GM19043 (cell line): ENCODE measurements at regions not wholly inside any gene's neighbourhood (a gene's known extent, or its start where the extent isn't known, plus 50 kb on each side); places are given as distances from the start of the nearest gene placed in this dataset.

Experiments
- ATAC-seq: cut with Tn5 transposase; IDR thresholded peaks from one replicate; pipeline ENCODE4 v1.9.1; 2021; ENCODE audit warnings: low read depth; ENCODE audit not compliant: unreplicated experiment

GRCh38 chr2:22737144-22737543, 647.8 kb upstream of the KLHL29 start:
- no peak for ATAC-seq

GRCh38 chr2:22741216-22741615, 643.8 kb upstream of the KLHL29 start:
- no peak for ATAC-seq

GRCh38 chr2:22748909-22749308, 636.1 kb upstream of the KLHL29 start:
- no peak for ATAC-seq

GRCh38 chr2:22753476-22753875, 631.5 kb upstream of the KLHL29 start:
- ATAC-seq = no peak

DNA sequence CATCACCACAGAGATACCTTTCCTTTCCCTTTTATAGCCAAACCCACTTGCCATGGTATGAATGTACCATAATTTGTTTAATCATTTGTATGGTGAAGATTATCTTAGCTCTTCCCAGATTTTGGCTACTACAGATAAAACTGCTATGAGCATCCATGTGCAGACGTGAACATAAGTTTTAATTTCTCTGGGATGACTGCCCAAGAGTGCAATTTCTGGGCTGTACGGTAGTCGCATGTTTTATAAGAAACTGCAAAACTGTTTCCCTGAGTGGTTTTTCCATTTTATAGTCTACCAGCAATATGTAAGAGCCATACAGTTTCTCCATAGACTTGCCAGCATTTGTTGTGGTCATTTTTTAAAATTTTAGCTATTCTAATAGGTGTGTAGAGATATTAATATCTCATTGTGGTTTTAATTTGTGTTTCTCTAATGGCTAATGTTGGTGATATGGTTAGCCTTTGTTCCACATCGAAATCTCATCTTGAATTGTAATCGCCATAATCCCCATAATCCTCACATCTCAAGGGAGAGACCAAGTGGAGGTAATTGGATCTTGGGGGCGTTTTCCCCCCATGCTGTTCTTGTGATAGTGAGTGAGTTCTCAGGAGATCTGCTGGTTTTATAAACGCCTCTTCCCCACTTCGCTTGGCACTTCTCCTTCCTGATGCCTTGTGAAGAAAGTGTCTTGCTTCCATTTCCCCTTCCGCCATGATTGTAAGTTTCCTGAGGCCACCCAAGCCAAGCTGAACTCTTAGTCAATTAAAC, 628.5 kb upstream of the KLHL29 start:
- ATAC-seq = no peak

- ATAC-seq = no peak
These were observed 615.5 kb upstream of the KLHL29 start for GRCh38 chr2:22769497-22769896.

DNA sequence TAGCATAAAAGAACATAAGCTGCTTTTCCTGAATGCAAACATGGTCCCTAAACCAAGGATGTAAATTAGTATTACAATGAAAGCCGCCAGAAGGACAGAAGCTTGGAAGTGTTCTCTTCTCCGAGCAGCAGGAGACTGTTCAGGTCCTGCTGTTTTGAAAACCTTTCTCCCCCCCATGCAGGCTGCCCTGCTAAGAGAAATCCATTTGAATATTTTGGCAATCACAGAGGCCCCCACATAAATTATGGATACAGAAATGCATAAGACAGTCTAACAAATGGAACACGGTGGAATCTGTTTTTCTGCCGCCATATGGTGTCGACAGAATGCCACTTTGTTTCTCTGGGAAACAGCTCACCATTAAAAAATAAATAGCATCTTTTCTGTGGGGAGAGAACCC, 600.4 kb upstream of the KLHL29 start:
- no peak for ATAC-seq

- ATAC-seq = no peak
These were observed 598.2 kb upstream of the KLHL29 start for GRCh38 chr2:22786817-22787216.

- ATAC-seq = no peak
These were observed 597.2 kb upstream of the KLHL29 start for GRCh38 chr2:22787745-22788144.

DNA sequence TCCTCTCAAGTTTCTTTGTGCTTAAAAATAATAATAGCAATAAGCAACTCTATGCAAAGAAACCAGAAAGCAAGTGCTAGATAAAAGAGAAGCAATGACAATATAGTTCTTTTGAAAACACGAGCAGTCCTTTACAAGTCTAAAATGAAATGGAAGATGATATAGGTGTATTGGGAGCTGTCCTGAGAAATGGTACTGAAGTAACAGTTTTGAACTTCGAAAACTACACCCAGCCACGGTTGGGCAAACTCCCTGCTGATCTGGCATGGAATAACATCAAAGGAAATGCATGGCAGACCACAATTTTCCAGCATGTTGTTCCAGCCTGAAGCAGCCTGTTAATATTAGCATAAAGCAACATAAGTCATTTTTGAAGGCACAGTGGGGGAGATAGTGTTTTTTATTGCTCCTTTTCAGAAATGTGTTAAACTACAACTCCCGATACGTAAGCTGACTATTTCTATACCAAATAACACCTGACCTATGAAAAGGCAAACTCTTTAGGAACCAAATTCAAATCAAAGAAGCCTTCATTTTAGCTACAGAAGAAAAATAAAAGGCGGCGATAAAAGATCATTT, 596.1 kb upstream of the KLHL29 start:
- ATAC-seq = no peak

GRCh38 chr2:22795287-22795866, 589.6 kb upstream of the KLHL29 start:
- ATAC-seq = no peak

- no peak for ATAC-seq
These were observed 586.6 kb upstream of the KLHL29 start for GRCh38 chr2:22798386-22798785.

- ATAC-seq = no peak
These were observed 584.6 kb upstream of the KLHL29 start for GRCh38 chr2:22800412-22800811.

DNA sequence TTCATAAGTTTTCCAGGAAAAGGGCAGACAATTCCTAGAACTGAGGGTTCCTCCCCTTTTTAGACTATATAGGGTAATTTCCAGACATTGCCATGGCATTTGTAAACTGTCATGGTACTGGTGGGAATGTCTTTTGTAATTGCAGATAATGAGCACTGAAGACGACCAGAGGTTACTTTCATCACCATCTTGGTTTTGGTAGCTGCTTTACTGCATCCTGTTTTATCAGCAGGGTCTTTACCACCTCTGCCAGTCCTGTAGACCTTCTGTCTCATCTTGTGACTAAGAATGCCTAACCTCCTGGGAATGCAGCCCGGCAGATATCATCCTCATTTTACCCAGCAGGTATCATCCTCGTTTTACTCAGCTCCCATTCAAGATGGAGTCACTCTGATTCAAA, 583.9 kb upstream of the KLHL29 start:
- ATAC-seq = no peak

DNA sequence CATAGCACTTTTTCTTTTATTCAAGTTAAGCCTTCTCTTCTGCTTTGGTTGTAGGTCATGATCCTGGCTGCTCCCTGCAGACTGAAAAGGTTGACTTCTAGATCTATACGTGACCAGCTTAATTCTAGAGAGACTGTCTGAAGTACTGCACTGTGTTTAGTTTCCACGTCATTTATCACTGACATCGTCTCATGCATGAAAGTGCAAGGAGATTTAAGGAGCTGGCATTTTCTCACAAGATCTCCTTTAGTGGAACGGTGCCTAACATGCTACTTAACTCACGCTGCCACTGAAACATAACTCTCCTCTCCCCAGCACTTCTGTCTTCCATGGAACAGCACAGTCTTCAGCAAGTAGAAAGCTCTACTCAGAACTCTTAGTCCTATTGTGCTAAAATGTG, 583.0 kb upstream of the KLHL29 start:
- no peak for ATAC-seq

GRCh38 chr2:22807872-22808271, 577.1 kb upstream of the KLHL29 start:
- ATAC-seq = no peak

DNA sequence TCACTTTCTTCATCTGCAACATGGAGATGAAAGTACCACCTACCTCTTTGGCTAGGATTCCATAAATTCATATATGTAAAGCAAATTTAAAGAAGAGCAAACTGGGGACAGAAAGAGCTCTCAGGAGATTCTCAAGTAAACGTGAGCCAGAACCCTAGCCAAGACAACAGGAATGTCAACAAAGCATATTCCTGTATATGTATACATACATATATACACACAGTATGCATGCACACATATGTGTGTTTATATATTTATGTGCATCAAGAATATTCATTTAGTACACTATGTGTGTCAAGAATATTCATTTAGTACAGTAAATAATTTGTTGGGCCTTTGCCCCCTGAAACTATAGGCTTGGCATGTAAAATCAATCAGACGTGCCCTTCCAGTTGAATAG, 574.4 kb upstream of the KLHL29 start:
- ATAC-seq = no peak

- ATAC-seq = no peak
These were observed 572.8 kb upstream of the KLHL29 start for GRCh38 chr2:22812065-22812680.

- no peak for ATAC-seq
These were observed 567.8 kb upstream of the KLHL29 start for GRCh38 chr2:22817197-22817596.

GRCh38 chr2:22821458-22821857, 563.5 kb upstream of the KLHL29 start:
- no peak for ATAC-seq

DNA sequence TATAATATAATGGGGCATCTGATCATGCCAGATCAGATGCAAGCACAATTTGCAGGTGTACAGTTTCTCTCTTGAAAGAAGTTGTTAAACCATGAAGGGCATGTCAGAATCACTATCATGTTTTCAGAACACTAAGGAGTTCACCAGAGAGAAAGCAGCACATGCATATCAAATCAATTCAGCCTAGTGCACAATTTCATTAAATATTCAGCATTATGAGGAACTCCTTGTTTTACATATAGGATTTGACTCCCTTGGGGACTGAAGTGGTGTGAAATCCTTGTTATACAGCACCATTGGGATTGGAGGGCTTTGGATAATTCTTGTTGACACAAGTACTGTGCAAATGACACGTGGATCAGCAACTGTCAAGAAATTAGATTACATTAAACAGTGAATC, 562.1 kb upstream of the KLHL29 start:
- ATAC-seq = no peak

- ATAC-seq = no peak
These were observed 560.4 kb upstream of the KLHL29 start for GRCh38 chr2:22824618-22825017.
